GM21515 (cell line): ENCODE measurements at regions not wholly inside any gene's neighbourhood (a gene's known extent, or its start where the extent isn't known, plus 50 kb on each side); places are given as distances from the start of the nearest gene placed in this dataset.
"Not testable (repeated sequence)": the region's sequence is repeated elsewhere in the genome, so short reads cannot be mapped to it uniquely, and the experiment has no call there.

ENCODE experiments used
- ATAC-seq: cut with Tn5 transposase; IDR thresholded peaks from one replicate; pipeline ENCODE4 v1.9.1; 2021; ENCODE audit not compliant: unreplicated experiment

DNA sequence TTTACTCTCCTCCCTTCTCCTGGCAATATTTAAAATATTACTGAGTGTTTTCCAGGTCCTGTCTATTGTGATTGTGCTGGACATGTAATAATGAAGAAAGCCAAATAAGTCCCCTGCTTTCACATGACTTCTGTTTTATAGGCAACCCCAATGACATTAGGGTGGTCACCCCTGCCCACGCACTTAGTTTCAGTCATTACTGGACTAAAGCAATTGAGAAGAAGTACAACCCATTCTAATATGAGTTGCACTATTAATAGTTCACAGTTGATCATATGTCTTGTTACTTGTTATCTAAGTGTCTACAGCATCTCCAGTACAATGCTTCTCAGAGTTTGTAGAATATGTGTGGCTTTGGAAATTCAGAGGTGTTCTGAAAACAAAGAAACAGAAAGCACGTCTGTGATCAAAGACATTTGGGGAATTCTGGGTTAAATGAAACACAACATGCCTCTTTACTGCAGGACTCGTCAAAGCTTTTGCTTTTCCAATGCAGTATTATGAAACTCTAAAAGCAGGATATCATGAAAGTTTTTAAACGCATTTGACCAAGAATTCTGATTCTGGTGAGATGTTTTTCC lies 789.5 kb downstream of the DHX35 start:
- no peak for ATAC-seq

DNA sequence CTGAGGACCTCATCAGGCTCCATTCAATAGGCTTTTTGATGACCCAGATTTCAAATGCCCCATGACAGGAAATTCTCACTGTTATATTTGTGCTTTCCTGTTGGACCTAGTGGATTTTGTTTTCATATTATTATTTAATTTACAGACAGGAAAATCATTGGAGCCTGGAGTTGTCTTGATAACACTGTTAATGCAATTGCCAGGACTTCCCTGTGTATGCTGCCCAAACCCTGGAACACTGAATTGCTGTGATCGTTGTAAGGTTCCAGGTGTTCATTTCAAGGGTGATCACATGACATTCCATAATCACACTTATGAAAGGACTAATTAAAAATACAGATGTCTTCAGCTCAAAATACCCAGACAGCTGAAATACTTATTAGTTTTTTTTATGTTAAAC lies 783.2 kb downstream of the DHX35 start:
- ATAC-seq = no peak

DNA sequence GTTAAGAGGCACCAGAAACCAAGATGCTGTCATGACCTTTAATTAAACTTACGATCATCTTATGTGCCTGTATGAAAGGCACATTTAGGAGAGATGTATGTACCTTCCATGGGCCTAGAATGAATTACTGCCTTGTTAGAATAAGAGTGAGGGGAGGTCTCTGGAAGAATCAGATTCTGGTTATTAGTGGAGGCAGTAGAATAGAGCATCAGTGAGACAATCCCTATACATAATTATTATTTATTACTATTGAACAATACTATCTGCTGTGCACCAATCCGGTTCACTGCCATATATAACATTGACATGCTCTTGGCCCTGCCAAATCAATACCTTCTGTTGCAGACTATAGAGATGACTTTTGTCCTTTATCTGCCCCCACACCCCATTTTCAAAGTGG lies 776.5 kb downstream of the DHX35 start:
- no peak for ATAC-seq

DNA sequence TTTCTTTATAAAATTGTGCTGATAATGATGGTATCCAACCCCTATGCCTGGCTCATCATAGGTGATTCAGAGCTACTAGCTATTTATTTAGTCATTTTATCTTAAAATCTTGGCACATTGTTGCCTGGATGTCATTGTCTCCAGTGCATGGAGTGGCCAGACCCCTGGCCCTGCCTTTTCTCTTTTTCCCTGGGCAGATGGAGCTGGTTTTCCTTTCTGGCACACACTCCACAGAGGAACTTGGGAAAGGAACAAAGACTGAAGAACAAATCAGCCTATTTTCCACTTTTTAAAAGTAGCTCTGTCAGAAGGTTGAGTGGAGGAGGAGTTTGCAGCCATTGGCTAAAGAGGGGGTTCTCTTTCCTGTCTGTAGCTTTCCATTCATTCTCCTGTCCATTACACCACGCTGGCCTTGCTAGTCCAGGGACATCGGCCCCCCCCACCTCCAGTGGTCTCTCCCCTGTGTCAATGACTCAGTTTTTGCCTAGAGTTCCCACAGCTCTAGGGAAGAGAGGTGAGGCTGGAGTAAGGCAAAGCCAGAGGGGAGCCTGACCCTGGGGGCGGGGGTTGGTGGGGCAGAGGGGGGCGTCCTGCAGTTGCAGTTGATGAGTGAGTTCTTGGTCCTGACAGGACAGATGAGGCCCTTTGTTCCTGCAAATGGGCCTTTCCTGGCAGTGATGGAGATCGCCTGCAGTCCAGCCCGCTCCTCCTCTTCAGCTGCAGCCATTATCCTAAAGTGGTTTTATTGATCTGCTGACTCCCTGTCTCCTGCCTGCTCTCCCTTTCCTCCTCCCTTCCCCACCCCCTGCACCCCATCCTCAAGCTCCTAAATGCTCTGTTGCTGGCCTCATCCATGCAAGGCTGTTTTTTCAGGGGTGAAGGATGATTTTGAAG lies 774.5 kb downstream of the DHX35 start:
- ATAC-seq = no peak

DNA sequence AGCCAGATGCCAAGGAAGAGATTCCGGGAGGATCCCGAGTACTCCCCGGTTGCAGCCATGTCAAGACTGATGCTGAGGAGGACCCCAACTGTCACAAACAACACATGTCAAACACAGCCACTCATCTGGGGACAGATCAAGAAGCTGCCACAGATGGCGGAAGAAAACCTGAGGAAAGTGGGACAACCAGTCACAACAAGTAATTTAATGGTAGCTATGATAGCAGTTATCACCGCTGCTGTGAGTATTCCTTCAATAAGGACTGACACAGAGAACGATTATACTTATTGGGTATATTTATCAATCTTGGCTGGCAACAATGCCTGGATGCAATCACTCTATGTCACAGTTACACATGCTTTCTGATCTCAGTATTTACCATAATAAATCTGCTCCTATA lies 763.4 kb downstream of the DHX35 start:
- ATAC-seq = not testable (repeated sequence)

DNA sequence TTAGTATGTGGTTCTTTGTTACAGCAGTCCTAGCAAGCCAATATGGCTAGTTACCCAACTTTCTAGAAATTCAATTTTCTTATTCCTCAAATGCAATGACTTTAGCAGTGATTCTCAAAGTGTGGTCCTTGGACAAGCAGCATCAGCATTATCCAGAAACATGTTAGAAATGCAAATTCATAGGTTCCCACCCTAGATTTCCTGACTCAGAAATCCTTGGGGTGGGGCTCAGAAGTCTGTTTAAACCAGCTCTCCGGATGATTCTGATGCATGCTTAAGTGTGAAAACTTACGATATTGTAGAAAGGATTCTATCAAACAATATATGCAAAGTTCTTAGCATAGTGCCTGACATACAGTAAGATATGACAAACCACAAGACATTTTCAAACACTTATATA lies 757.1 kb downstream of the DHX35 start:
- no peak for ATAC-seq

DNA sequence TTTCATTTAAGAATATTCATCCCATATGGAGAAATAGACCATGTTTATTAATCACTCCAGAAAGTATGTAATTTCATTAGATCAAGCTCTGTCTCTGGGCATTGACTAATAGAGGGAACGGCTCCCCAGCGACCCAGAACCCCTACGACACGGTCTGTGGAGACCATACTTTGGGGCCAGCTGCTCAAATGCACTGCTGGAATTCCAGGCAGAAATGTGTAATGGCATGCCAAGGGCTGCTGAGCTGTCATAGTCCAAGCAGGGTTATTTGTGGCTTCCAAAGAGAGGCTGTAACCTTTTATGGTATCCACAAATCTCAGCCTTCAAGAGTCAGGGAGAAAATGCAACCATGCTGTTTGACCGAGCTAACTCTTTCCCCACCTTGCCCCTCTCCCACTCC lies 755.8 kb downstream of the DHX35 start:
- no peak for ATAC-seq

DNA sequence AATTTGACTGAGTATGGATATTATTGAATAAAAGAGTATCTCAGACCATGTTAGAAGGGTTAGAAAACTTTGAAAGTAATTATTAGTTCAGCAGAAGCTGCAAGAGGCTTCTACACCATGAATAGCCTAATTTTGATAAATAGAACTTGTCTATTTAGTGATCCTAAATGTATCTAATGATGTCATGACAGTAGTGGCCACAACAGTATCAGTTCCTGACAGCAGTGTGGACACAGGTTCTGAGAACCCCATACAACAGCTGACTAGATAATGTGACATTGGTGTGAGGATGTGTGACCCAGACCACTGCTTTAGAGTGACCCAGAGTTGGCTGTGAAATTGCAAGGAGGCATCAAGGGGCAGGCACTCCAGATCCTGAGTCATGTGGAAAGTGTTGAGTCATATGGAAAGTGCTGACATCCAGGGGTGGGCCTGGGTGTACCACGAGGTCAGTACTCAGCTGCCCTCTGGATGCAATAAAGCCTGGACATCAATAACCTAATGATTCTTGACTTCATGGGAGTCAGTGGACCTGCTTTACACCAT lies 754.7 kb downstream of the DHX35 start:
- no peak for ATAC-seq

DNA sequence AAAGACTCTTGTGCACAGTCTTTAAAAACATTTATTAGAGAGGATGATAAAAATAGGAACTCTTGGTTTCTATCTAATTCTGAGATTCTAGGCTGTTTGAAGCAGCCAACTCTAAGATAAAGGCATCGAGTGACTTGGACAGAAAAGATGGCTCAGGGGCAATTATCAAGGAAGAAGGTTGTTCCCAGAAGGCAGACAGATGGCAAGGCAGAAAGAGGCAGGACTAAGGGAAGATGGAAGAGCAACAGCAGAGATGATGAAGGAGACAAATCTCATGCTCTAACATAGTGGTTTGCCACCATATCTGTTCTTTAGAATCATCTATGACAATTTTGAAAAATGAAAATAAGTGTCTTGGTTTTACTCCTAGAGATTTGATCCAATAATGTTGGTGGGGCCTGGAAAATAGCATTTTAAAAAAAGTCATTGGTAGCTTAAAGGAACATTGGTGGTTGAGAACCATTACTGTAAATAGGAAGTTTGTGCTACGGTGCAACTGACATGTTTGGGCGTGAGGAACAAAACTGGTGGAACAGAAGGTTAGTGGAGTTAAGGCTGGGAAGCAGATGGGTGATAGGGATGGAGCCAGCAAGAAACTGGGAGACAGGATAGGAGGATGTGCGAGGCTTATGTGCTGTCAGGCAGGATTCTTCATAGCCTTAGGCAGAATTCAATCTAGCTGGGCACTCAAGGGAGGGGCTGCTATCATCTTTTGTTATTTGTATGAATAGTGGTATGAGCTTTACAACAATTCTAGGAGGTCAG lies 751.1 kb downstream of the DHX35 start:
- no peak for ATAC-seq

DNA sequence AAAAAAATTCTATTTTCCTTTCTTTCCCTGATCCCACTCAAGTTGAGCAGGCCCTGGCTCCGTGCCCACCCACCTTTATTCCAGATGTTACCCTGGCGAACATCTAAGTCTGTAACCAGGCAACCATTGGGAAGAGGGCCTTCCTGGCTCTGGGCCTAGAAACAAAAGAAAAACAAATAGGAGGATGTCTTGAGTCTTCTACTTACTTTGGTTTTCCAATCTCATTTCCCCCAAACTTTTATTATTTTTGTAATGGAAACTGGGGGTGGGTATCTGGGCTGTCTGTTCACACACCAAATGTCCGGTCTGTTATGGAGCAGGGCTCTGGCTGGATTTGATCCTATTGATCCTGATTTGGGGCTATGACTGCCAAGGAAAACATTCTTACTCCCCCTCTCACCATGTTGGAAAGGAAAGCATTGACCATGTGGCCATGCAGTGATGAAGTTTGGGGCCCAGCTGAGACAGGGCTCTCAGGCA lies 744.1 kb downstream of the DHX35 start:
- no peak for ATAC-seq

DNA sequence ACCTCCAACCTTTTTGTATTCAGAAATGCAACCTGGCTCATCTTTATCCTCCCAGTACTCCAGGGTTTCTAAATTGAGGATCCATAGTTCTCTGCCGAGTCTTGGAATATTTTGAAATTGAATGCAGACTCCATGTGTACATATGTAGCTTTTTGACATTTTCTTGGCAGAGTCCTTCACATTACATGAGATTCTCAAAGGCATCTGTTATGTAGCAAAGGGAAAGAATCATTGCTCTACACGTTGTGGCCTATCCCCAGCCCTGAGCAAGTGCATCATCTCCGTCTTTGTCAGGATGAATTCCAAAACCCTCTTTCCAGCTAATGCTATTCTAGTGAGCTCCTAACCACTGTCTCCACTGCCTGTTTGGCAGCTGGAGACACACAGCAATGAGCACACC lies 742.9 kb downstream of the DHX35 start:
- no peak for ATAC-seq

DNA sequence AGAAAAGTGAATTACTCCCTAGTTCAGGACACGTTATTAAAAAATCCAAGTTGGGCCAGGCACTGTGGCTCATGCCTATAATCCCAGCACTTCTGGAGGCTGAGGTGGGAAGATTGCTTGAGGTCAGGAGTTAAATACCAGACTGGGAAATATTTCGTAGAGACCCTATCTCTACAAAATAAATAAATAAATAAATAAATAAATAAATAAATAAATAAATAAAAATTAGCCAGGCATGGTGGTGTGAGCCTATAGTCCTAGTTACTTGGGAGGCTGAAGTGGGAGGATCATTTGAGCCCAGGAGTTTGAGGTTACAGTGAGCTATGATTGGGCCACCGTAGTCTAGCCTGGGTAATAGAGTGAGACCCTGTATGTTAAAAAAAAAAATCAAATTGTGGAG lies 741.2 kb downstream of the DHX35 start:
- not testable (repeated sequence) for ATAC-seq

DNA sequence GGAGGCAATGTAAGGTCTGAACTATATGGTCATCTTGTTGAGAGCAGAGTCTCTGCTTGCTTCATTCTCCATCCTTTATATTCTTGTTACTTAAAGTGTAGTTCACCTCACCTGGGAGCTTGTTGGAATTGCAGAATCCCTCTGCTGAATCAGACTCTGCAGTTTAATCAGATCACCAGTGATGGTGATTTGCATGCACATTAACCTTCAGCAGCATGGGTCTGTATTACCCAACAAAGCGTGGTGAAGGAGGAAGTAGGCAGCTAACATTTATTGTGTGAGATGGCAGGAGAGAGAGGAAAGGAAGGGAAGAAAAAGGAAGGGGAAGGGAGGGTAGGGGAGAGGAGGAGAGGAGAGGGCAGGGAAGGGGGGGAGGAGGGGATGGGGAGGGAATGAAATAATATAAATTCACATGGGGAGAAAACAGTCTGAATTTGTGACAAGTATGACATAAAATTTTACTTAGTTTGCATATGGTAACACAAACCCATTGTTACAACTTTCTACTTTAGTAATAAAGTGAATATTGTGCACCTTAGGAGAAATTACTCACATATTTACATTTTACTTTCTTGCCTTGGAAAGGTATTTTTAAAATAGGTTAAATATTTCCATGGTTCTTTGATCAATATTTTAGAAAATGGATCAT lies 740.7 kb downstream of the DHX35 start:
- ATAC-seq = no peak

DNA sequence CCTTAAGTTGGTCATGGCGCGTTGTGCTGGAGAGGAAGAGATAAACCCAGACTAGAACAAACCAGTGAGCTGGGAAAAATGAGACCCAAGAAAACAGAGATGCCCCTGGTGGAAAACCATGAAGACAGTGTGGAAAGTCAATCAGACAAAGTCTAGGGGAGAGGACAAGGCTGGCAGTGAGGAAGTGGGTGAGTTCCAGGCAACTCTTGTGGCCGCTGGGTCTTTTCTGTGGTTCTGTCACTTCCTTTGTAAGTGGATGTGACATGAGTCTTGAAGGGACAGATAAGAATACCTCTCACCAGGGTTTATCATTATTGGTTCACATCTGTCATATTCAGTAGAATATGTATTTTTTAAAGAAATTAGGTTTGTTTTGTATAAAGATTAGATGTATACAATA lies 738.4 kb downstream of the DHX35 start:
- no peak for ATAC-seq

DNA sequence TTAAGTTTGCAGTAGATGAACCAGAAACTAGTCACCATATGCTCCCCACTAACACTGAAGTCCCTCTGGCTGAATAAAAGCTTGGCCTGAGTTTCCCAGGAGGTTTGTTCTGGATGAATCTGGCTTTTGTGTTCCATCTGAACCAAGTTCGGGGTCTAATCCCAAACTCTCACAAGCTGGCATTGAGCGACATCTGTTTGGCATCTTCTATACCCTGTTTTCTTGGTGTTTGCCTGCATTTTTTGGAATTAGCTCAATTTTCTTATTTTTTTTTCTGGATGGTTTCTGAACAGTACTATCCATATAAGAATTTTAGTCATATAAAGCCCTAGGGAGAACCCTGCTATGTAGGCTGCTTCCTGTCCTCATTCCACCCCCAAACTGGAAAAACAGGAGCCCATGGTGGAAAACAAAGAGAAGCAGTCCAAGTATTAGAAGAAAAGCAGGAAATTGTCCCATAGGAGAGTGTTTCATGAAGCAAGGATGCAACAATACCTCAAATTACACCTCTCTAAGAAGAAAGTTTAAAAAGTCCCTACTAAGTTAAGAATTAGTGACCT lies 737.1 kb downstream of the DHX35 start:
- no peak for ATAC-seq

DNA sequence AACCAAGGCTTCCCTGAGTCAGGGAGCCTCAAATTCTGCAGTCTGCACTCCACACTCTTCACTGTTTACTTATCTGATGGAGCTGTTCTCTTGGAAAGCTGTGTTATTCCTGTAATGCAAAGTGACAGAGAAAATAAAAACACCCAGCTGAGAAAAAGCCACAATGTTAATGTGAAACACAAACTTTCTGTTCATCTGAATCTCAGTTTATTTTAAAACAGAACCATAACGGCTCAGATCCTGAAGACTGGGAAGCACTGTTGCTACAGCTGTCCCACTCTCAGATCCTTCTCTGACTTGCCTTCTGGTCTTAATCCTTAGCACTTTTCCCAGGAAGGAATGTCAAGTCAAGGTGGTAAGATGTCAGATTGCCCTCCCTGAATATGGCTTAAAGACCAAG lies 736.6 kb downstream of the DHX35 start:
- ATAC-seq = no peak

DNA sequence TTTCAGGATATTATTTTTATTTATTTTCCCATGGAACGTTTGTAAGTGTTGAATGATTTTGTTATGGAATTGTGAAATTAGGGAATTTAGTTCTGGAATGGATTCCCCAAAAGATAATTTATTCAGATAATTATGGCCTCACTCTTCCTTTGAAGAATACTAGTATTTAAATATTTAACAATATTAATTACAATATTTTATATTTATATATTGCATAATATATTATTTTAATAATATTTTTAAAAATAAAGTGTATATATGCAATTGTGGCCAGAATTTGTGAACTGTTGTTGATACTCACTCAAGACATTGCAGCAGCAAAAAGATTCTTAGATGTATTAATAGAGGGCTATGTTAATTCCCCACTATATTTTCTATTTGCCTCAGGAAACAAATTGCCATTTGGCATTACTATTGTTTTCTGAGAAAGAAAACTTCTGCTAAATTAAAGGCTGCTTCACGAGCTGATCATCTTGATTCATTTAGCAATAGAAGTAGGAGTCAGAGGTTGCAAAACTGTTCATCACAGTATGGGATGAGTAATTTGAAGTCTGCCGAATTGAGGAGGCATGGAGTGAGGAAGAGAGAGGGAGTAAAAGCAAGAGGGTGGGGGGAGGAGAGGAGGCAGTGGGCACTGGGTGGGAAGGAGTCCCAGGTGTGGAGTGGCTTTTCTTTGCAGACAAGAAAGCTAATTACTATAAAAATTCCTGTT lies 729.2 kb downstream of the DHX35 start:
- no peak for ATAC-seq

DNA sequence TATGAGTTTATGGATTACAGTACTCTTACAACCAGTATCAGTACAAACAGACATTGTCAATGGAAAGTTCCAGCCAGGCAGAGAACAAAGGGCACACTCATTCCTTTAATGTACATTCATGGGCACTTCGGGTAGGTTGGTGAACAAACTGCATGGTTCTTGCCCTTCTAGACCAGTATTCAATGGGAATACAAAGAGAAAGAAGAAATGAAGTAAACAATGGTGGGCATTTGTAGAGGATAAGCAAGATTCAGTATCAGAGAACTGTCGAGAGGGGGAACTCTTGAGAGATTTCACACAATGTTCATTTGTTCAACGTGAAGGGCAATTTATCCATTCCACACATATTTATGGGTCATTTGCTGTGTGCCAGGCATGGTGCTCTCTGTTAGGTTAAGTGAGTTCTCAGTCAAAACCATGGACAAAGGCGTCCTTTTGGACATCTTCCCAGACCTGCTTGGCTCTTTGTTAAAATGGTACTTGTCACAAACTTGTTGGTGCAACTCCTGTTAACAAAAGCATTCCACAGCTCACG lies 714.8 kb downstream of the DHX35 start:
- ATAC-seq = no peak

DNA sequence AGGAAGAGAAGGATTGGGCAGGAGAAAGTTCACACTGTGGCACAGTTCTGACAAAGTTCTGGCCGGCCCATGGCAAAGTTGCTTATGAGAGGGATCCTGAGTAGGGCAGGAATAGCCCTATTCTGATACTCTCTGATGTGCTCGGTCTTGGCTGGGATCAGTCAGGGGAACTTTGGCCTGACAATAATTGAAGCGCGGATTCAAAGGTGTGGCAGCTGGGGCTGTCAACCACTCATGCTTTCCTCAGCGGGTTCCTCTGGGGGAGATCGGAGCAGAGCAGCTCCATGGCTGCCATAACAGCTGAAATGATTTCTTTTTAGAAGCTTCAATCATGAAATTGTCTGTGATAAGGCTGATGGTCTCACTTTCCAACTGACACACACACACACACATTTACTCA lies 714.1 kb downstream of the DHX35 start:
- ATAC-seq = no peak

DNA sequence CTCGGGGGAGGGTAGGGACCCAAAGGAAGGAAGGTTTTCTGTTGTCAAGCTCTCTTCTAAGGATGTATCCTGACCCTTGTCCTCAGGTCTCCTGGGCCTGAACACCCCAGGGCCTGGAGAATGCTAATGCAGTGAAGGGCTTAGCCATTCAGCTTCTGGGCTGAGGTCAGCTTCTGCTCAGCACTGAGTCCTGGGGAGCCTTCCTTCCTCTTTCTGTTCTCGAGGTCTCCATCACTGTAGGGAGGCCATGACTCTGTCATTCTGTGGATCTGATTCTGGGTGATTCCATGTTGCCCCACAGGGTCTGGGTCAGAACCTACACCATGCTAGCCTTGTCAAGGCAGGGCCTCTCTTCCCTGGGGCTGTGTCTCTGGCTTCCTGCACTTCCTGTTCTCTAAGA lies 712.7 kb downstream of the DHX35 start:
- no peak for ATAC-seq
